Uterus (tissue), 3 donors: ENCODE measurements at regions not wholly inside any gene's neighbourhood (a gene's known extent, or its start where the extent isn't known, plus 50 kb on each side); places are given as distances from the start of the nearest gene placed in this dataset.
A peak's percentile ranks its signal among the peaks of the same experiment; 100 is the strongest.

Experiments
- DNase-seq, 2 donors: peaks; one replicate each; pipeline ENCODE4 v3.0.0-alpha.2; 2019 to 2020
- H3K27ac ChIP-seq, 2 donors: fragments of 200-600 bp; sonication (generic); 1 replicate in 1 of 2; 2 replicates in 1 of 2; pipeline ENCODE4 v1.5.1; 2016 to 2018
- H3K27me3 ChIP-seq, 2 donors: fragments of 200-600 bp; sonication (generic); one replicate each; pipeline ENCODE4 v1.5.1; 2018 to 2019; ENCODE audit warnings: control low read depth in 1 of 2
- H3K36me3 ChIP-seq, 2 donors: fragments of 200-600 bp; sonication (generic); one replicate each; pipeline ENCODE4 v1.5.1; 2019; ENCODE audit warnings: control low read depth in 1 of 2
- H3K4me1 ChIP-seq, 2 donors: fragments of 200-600 bp; sonication (generic); one replicate each; pipeline ENCODE4 v1.5.1; 2018 to 2019; ENCODE audit warnings: control low read depth in 1 of 2
- H3K4me3 ChIP-seq, 2 donors: fragments of 200-600 bp; sonication (generic); 1 replicate in 1 of 2; 2 replicates in 1 of 2; pipeline ENCODE4 v1.5.1; 2018 to 2019; ENCODE audit warnings: mild to moderate bottlenecking in 1 of 2
- H3K9me3 ChIP-seq, 2 donors: fragments of 200-600 bp; sonication (generic); one replicate each; pipeline ENCODE4 v1.5.1; 2019; ENCODE audit warnings: control low read depth in 1 of 2
- POLR2A ChIP-seq, 2 donors: fragments of 450-650 bp; IDR thresholded peaks; one replicate each; pipeline ENCODE4 v1.6.1; 2016; ENCODE audit warnings: antibody characterized with exemption in 2 of 2, mild to moderate bottlenecking in 1 of 2, moderate library complexity in 1 of 2
- intact Hi-C: fragments of 100-400 bp; cut with DNase I; formaldehyde crosslinking; loops from one replicate; pipeline ENCODE4 v1.15.1; 2023; ENCODE audit warnings: low total_unique reads
- TF ChIP-seq, protein P1 (sequence below), 4 experiments: fragments of 200-600 bp in 2 of 4; fragments of 450-650 bp in 2 of 4; sonication (generic) in 2 of 4; IDR thresholded peaks; one replicate each; pipeline ENCODE4 v1.5.1; 2016 to 2019; ENCODE audit warnings: antibody characterized with exemption in 4 of 4, mild to moderate bottlenecking in 2 of 4, moderate library complexity in 1 of 4
- donor health status: DM: yes; HTN: yes; CAD: no.

DNA sequence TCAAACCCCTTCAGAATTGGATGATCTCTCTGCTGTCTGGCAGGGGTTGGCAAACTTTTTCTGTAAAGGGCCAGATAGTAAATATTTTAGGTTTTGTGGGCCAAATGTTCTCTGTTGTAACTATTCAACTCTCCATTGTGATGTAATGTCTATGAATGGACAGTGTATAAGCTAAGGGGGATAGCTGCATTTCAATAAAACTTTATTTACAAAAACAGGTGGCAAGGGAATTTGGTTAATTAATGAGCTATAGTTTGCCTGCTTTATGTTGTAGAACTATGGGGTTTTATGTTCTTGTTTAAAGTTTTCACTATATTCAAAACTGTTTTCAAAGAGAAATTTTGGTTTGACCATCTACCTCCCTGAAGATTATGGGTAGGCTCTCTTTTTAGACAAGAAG, 182.1 kb upstream of the CITED2 start:
- TF ChIP-seq POLR2A (IDR thresholded peaks at IDR 0.05), result no peak
- TF ChIP-seq, protein P1, sequence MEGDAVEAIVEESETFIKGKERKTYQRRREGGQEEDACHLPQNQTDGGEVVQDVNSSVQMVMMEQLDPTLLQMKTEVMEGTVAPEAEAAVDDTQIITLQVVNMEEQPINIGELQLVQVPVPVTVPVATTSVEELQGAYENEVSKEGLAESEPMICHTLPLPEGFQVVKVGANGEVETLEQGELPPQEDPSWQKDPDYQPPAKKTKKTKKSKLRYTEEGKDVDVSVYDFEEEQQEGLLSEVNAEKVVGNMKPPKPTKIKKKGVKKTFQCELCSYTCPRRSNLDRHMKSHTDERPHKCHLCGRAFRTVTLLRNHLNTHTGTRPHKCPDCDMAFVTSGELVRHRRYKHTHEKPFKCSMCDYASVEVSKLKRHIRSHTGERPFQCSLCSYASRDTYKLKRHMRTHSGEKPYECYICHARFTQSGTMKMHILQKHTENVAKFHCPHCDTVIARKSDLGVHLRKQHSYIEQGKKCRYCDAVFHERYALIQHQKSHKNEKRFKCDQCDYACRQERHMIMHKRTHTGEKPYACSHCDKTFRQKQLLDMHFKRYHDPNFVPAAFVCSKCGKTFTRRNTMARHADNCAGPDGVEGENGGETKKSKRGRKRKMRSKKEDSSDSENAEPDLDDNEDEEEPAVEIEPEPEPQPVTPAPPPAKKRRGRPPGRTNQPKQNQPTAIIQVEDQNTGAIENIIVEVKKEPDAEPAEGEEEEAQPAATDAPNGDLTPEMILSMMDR (IDR thresholded peaks at IDR 0.05), result no peak
- DNase-seq, result no peak
- H3K27me3 ChIP-seq, result no peaks in the 10 kb centered on the region
- intact Hi-C loops, result no loop called here
- H3K4me1 ChIP-seq, result no peaks in the 10 kb centered on the region
- no peak overlapping the region for H3K4me3 ChIP-seq
- no peak overlapping the region for H3K27ac ChIP-seq
- H3K36me3 ChIP-seq, result no peaks in the 10 kb centered on the region
- no peaks in the 10 kb centered on the region for H3K9me3 ChIP-seq

GRCh38 chr6:139553916-139554315, 179.5 kb upstream of the CITED2 start:
- H3K36me3 ChIP-seq, result no peaks in the 10 kb centered on the region
- TF ChIP-seq POLR2A (IDR thresholded peaks at IDR 0.05), result no peak
- TF ChIP-seq, protein P1 (IDR thresholded peaks at IDR 0.05), result no peak
- DNase-seq, result no peak
- intact Hi-C loops, result no loop called here
- H3K9me3 ChIP-seq, result no peaks in the 10 kb centered on the region
- no peaks in the 10 kb centered on the region for H3K4me1 ChIP-seq
- no peak overlapping the region for H3K27ac ChIP-seq
- H3K27me3 ChIP-seq, result no peaks in the 10 kb centered on the region
- no peak overlapping the region for H3K4me3 ChIP-seq

- no peak for TF ChIP-seq POLR2A (IDR thresholded peaks at IDR 0.05)
- TF ChIP-seq, protein P1 (IDR thresholded peaks at IDR 0.05), result no peak
- H3K4me1 ChIP-seq, result no peaks in the 10 kb centered on the region
- no peak for DNase-seq
- no peak overlapping the region for H3K27ac ChIP-seq
- H3K36me3 ChIP-seq, result no peaks in the 10 kb centered on the region
- no peaks in the 10 kb centered on the region for H3K9me3 ChIP-seq
- no peak overlapping the region for H3K4me3 ChIP-seq
- H3K27me3 ChIP-seq, result no peaks in the 10 kb centered on the region
- intact Hi-C loops, result no loop called here
Observed at GRCh38 chr6:139551376-139551775, 176.9 kb upstream of the CITED2 start.

- Histone ChIP-seq H3K4me1 (peaks cover 0 to 5% of the 10 kb centered on the region in 2 donors), H3K4me3 (no peak overlapping the region), H3K27ac (peak overlapping the region in 1 of 2 donors; percentile 19), H3K27me3 (no peaks in the 10 kb centered on the region), H3K36me3 (no peaks in the 10 kb centered on the region), H3K9me3 (no peaks in the 10 kb centered on the region)
- DNase-seq, result no peak
- intact Hi-C loops, result no loop called here
- TF ChIP-seq, protein P1 (IDR thresholded peaks at IDR 0.05), result no peak
- no peak for TF ChIP-seq POLR2A (IDR thresholded peaks at IDR 0.05)
Observed at GRCh38 chr6:139550361-139550760, 175.9 kb upstream of the CITED2 start.

GRCh38 chr6:139549561-139550070, 175.2 kb upstream of the CITED2 start:
- Histone ChIP-seq H3K4me1 (peaks cover 0 to 10% of the 10 kb centered on the region in 2 donors), H3K9me3 (no peaks in the 10 kb centered on the region), H3K27ac (peak overlapping the region in 1 of 2 donors; percentile 19), H3K4me3 (no peak overlapping the region), H3K36me3 (no peaks in the 10 kb centered on the region), H3K27me3 (no peaks in the 10 kb centered on the region)
- TF ChIP-seq POLR2A (IDR thresholded peaks at IDR 0.05), result no peak
- TF ChIP-seq, protein P1 (IDR thresholded peaks at IDR 0.05), result no peak
- intact Hi-C loops, result no loop called here
- DNase-seq, result no peak
